Epithelial cell of prostate (primary cell): ENCODE measurements at regions not wholly inside any gene's neighbourhood (a gene's known extent, or its start where the extent isn't known, plus 50 kb on each side); places are given as distances from the start of the nearest gene placed in this dataset.

Experiments used
- DNase-seq: peaks from one replicate; pipeline ENCODE4 v3.0.0-alpha.2; 2011; ENCODE audit warnings: low read depth, low spot score
- H3K27ac ChIP-seq: fragments of 450-650 bp; 2 replicates; pipeline ENCODE4 v1.5.1; 2017; ENCODE audit warnings: mild to moderate bottlenecking

DNA sequence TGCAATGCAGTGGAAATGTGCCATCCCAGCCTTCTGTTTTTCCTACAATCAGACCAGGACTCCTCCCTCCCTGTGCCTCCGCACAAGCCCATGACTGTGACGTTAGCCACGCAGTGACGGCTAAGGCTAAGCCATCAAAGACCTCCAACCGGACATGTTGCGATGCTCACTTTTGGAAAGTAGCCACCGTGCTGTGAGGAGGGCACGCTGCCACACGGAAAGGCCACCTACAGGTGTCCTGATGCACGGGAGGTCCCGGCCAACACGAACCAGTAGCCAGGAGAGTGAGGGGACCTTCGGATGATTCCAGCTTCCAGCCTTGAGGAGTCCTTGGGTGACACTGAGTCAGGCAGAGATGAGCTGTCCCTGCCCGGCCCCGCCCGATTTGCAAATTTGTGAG is 53.9 kb downstream of the FOXL1 start:
- H3K27ac ChIP-seq, result peak overlapping the region; percentile 86
- DNase-seq, result no peak

DNA sequence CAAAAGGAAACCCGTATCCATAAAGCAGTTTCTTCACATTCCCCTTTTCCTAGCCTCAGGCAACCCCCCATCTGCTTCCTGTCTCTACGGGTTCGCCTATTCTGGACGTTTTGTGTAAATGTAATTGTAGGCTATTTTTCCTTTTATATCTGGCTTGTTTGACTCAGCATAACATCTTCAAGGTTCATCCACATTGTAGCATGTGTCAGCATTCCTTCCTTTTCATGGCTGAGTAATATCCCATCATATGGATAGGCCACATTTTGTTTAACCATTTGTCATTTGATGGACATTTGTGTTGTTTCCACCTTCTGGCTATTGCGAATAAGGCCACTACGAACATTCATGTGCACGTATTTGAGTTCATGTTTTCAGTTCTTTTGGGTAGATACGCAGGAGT is 54.6 kb downstream of the FOXL1 start:
- H3K27ac ChIP-seq, result no peak overlapping the region
- DNase-seq, result no peak

DNA sequence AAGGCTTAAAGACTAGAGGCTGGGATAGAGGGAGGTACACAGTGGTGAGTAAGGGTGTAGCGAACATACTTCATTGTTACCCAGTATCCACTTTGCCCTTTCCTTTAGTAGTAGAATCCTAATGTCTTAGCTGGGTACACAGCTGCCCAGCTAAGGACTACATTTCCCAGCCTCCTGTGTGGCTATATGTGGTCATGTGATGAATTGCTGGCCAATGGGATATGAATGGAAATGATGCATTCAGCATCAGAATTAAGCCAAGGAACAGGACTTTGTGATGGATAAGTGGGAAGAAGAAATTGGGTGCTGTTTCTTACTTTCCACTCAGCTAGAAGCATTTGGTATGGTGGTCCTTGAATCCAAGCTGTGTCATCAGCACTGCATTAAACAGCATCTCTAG is 55.9 kb downstream of the FOXL1 start:
- no peak for DNase-seq
- no peak overlapping the region for H3K27ac ChIP-seq

DNA sequence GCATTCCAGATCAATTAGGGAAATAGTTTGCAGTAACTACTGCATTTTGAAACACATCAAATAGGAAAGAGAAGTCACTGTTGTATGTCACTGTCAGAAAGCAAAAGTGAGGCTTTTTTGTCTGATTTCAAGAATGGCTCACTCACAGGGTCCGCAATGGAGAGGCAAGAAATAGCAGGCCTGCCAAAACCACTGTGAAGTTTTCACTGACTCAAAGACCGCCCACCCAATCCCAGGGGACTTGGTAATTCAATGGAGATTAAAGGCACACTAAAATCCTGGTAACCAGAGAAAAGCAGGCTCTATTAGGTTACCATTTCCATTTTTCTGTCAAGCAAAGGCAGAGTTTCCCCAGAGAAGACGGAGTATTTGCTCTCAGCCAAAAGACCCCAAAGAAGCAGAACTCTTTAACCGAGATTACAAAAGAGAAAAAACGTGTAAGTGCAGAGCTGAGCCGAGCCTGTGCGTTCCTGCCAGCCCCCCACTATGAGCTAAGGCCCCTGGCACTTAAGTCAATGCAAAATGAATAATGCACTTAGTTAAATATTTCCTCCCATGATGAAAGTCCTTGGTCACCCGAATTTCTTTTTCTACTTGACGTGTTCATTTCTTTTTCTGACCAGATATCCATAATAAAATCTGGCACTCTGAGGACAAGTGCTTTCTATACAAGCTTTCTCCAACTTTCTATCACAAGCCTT is 57.0 kb downstream of the FOXL1 start:
- no peak overlapping the region for H3K27ac ChIP-seq
- DNase-seq, result no peak

DNA sequence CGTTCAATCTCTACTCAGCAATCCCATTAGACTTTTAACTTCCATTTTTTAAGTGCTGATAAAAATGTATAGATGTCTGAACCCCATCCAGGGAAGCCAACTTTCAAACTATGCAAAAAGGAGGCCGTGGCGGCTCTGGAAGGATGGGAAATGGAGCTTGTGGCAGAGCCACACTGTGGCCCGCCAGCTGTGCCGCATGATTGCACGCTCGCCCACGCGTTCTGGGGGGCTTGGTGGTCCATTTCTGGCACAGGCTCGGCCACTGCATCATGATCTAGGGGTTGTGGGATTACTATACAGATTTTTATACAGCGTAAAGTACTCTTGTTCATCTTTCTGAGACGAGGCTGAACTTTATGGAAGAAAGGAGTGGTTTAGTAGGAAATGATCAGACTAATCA is 57.6 kb downstream of the FOXL1 start:
- H3K27ac ChIP-seq, result no peak overlapping the region
- DNase-seq, result no peak

DNA sequence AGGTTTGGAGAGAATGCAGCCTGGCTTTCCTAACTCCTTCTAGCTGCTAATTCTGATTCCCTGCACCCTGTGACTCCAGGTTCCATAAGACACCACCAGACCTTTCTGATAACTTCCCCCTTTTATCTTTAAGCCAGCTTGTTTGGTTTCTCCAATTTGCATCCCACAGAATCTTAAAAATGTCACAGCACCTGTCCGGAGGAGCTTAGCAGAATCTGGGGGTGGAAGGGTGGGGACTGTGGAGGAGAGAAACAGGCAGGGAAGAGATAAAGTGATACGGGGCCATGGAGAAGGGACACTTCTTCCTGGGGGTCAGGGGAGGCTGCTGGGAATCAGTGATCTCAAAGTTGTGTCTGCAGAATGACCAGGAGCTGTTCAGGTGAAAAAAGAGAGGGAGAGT is 59.4 kb downstream of the FOXL1 start:
- no peak overlapping the region for H3K27ac ChIP-seq
- DNase-seq, result no peak

DNA sequence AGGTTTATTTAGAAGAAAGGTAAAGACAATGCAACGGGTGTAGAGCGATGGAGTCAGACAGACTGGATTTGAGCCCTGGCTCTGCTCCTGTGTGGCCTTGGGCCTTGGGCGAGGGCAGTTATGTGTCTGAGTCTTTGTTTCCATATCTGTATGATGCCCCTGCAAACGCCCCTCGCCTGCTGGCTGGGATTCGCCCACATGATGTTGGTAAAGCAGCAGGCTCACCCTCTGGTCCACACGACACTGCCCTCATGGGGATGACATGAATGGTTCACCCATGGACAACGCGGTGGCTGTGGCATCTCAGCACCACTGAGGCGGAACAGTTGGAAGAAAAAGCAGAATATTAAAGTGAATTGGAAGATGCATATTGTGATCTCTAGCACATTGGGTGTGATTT is 60.3 kb downstream of the FOXL1 start:
- H3K27ac ChIP-seq, result no peak overlapping the region
- DNase-seq, result no peak

DNA sequence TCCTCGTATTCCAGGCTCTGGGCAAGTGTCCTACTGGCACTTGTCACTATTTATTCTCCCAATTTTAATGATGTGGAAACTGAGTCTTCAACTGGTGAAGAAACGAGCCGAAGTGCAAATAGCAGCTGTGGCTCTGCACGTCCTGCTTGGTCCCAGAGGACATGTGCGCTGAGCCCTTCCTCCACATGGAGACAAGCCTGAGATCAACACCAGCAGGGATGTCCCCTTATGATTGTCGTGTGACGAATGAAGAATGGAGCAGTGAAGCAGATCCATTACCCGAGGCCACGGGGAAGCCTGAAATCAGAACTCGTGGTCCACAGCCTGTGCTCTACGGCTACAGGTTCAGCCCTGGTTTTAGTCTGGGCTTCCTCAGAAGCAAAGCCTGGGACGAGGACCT is 61.0 kb downstream of the FOXL1 start:
- H3K27ac ChIP-seq, result no peak overlapping the region
- no peak for DNase-seq

DNA sequence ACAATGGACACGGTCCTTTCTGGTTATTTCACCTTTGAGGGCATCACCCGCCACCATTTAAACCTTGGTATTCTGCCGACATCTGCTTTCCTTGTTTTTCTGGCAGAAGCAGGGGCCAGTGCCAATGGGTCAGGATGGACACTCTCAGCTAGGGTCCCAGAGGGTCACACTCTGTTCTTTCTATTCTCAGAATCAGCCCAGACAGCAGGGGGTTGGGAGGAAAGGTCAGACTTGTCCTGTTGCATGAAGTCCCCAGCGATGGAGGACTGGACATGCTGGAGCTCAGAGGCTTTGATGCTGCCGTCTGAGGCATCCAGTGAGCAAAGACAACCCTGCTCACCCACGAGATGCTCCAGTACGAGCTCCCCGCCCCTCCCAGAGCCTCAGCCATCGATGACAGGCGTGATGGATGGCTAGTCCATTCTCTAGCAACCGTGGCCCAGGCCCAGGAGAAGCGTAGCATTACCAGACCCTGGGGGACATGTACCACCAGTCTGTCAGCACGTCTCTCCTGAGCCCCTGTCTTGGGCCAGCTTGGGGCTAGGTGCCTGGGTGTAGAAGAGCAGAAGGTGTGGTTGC is 62.0 kb downstream of the FOXL1 start:
- no peak overlapping the region for H3K27ac ChIP-seq
- no peak for DNase-seq

DNA sequence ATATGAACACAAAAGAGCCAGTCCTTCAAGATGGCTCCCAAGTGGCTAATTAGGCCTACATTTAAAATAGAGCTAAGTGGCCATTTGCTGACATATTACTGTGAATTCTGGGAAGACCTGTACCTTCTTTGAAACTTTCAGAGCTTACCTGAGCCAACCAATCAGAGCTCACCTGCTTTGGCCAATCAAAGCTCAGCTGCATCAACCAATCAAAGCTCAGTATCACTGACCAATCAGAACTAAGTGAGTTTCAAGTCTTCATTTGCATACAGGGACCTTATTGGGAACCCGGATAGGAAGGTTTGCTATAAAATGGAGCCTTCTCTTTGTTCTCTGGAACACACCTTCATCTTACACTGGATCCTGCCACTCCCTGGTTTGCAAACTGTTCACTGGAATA is 63.7 kb downstream of the FOXL1 start:
- H3K27ac ChIP-seq, result no peak overlapping the region
- DNase-seq, result no peak

DNA sequence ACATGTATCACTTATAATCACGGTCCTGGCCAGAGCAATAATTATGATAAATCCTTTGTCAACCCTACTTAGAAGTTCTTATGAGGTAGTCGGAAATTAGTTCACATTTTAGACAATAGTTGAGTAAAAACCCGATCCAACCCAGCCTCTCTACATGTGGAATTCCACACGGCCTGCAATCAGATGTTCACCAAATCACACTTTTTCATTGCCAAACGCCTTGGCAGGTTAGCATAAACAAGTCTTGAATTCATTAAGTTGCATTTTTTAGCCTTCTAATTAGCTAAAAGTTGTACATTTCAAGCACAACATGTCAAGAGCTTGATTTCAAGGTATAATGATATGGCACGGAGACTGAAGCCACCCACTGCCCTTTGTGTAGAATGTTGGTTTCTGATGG is 65.3 kb downstream of the FOXL1 start:
- DNase-seq, result no peak
- H3K27ac ChIP-seq, result no peak overlapping the region

DNA sequence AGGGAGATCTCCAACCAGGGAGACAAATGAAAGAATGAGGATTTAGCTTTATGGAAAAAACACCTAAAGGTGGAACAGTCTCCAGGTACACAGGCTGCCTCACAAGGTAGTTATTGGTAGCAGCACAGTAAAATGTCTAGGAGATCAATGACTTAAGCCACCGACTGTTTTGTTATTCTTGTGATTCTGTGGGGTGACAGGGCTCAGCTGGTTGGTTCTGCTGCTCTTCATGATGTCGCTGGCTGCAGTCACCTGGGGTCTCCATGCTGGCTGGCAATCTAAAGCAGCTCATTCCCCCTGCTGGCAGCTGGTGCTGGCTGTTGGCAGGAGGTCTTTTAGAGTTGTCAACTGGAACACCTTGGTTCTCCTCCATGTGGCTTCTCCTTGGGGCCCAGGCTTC is 69.2 kb downstream of the FOXL1 start:
- no peak for DNase-seq
- no peak overlapping the region for H3K27ac ChIP-seq

DNA sequence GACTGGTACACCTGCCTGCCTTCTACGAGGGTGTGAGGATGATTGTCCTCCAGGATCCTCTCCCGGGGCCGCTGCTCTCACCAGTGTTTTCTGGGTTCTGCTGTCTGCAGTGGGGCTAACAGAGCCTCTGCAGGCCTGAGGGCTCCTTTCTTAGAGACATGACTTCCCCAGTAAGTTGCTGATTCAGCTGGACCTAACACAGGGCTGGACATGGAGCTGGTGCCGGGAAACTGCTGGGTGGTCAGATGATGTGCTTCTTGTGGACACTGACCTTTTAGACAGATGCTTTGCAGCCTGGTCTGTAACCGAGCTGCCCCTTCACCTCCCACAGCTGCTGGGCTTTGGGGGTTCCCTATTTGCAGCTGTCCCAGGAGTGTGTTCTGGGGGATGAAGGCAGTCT is 71.5 kb downstream of the FOXL1 start:
- DNase-seq, result no peak
- no peak overlapping the region for H3K27ac ChIP-seq

DNA sequence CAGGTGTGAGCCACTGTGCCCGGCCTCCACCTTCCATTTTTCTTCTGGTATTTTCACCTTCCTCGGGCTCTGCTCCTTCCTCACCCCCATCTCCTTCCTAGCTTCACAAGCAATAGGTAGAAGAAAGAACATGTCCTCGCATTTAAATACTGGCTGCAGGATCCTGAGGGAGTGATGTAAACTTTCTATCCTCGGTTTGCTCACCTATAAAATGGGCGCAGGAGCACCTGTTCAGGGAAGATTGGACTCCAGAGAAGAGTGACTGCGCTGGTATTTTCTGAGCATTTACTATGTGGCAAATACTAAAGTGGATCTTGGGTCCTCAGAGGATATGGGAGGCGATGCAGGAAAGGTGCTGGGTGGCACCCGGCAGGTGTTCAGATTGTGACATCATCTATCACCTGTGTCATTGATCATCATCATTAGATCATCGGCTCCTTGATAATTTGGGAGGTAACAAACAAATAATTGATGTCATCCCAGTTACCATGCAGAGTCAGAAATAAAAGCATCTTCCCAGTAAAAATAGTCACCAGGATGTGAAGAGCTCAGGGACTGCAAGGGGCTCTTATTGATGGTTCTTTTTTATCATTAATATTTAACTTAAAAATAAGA is 72.8 kb downstream of the FOXL1 start:
- no peak overlapping the region for H3K27ac ChIP-seq
- DNase-seq, result no peak

DNA sequence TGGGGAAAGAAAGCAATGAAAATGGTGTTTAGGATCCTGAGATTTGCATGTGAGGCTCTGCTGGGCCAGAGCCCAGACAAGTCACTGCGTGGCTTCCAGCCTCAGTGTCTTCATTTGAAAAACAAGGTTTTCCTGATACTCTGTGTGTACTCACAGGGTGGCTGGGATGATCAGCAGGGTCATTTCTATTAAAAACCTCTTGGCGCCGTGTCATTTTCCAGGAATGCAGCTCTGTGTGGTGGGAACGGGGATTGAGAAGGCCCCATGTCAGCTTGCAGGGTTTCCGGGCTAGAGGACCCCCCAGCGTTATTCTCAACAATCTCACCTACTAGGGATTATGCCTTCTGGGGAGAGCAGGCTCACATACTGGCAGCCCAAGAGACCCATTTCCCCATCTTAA is 73.5 kb downstream of the FOXL1 start:
- no peak overlapping the region for H3K27ac ChIP-seq
- no peak for DNase-seq

DNA sequence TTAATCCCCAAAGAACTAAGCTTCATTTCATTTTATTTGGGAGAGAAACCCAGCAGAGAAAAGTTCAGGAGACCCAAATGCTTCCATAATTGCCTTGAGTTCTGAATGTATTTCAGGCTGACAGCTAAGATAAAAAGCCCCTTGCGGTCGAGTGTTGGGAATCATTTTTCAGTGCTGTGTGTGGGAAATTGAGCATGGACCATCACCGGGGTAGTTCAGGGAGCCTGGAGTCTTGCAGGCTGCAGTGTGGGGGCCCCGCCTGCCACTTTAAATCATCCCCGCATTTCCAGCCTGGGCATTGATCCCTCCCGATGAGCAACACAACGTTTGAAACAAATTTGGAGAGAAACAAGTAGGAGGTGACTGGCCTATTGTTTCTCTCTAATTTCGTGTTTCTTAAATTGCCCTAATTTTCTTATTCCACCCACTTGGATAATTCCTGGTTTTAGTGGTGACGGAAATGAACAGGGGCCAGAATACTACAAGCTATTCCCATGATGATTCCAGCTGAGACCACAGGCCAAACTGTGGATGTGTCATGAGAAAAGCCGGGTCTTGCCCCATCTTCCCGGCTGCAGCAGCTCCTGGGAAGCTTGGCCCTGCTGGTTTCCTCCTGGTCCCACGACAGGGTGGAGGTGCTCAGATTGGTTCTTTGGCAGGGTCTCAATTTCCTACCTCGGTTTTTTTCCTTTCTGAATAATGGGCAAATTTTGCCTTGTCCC is 75.1 kb downstream of the FOXL1 start:
- no peak overlapping the region for H3K27ac ChIP-seq
- no peak for DNase-seq

DNA sequence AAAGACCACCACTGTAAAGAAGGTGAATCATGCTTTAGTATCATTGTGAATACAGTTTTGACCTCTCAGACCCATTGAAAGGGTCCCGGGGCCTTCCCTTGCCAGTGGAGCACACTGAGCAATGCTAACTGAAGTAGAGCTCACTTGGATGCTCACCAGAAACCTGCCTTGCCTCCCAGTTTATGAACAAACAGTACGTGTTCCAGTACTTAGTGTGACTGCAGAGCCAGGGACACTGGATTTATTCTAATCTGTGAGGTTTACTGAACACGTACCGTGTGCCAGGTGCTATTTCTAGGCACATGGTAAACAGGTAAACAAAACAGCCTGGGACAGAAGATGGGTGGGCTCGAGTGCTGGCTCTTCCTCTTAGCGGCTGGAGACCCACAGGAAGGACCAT is 79.6 kb downstream of the FOXL1 start:
- H3K27ac ChIP-seq, result no peak overlapping the region
- no peak for DNase-seq

DNA sequence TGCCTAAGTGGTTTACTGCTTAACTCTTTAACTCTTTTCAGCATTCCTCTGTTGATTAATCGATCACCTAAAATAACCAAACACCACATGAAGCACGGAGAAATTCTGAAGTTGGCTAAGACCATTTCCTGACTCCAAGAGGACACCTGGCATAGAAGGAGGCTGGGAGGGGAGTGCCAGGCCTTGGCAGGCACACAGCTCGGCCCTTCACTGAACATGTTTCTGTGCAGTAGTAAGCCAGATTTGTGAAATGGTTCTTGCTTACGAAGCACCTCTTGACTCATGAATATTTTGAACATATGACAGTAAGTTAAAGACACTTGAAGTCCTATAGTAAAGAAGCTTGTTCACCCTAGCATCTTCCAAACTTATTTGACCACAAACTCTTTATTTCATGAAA is 82.3 kb downstream of the FOXL1 start:
- H3K27ac ChIP-seq, result no peak overlapping the region
- DNase-seq, result no peak

DNA sequence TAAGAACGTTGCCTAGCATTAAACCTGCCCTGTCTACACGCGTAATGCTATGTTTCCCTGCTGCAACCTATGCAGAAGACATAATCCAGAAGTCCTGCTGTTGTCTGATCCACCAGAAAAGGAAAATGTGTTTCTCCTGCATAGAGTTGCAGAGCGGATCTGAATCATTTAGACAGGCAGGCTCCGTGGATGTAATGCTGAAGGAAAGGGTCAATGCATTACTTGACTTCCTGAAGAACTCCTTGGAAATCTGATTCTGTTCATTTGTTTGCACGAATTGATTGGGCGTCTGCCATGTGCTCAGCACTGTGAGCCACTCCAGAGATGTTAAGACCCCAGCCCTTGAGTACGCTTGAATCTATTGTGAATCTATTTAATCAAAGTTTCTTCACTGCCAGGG is 83.4 kb downstream of the FOXL1 start:
- no peak for DNase-seq
- H3K27ac ChIP-seq, result no peak overlapping the region

DNA sequence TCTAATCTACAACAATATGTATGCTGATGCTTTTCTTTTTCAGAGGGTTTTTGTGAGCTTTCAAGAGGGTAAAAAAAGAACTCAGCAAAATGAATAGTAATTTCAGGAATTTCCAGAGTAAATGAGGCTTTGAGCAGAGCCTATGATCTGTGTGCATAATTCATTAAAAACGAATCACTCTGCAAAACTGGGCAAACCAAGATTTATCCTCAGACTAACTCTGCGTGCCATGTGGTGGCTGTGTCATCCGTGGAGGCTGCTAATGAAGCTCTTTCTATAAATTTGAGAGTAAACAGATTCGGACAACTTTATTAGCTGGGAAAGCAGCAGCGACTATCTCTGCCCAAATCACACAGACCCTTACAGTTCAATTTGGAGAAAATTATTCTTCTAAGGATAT is 83.8 kb downstream of the FOXL1 start:
- DNase-seq, result no peak

DNA sequence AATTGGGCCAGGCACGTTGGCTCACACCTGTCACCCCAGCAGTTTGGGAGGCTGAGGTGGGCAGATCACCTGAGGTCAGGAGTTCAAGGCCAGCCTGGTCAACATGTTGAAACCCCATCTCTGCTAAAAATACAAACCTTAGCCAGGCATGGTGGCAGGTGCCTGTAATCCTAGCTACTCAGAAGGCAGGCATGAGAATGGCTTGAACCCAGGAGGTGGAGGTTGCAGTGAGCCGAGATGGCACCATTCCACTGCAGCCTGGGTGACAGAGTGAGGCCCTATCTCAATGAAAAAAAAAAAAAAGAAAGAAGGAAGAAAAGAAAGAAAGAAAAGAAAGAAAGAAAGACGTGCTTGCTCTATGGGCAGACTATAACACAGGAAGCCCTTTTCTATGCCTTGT is 84.4 kb downstream of the FOXL1 start:
- H3K27ac ChIP-seq, result no peak overlapping the region
- no peak for DNase-seq

More for the DNA sequence above, 83.8 kb downstream of the FOXL1 start:
- no peak overlapping the region for H3K27ac ChIP-seq
